ENCODE measurements at regions not wholly inside any gene's neighbourhood (a gene's known extent, or its start where the extent isn't known, plus 50 kb on each side); places are given as distances from the start of the nearest gene placed in this dataset.

DNA sequence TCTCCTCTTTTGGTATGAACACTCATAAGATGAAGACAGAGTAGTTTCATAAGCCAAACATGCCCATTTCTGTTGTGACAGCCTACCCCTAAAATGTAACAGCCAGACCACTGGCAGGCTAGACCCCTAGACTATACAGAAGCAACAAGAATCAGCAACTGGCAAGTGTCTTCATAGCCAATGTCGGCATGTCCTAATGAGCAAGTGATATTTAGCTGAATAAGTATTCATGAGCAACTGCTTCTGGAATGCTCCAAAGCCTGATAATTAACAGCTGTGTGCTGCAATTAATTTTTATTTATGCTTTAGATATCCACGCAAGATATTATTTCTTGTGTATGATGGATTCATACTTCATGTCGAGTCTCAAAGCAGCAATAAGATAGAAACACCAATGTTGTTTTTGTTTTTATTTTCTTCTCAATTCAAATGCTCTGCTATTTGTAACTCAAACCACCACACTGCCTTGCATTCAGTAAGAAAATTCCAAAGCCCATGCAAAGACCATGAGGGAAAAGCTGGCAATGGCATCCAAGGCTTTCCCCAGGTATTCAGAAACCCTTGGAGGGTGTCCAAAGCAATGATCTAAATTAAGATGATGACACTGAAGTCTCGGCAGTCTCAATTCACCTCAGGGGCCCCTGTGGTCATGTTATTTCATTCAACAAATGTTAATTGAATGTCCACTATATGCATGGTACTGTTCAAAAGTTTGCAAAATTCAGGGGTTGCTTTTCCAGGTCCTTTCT, 167.7 kb upstream of the NECTIN3 start:
- ChIA-PET POLR2A (no interaction called here), CTCF (ENCODE audit: low intra/inter-chr PET ratio) (no interaction called here)
- H3K79me2 ChIP-seq (ENCODE audit: control insufficient read depth, insufficient read depth, low read length), result no peaks in the 10 kb centered on the region
- no peaks in the 10 kb centered on the region for H3K9me3 ChIP-seq (replicated peaks; ENCODE audit: control insufficient read depth, insufficient read depth, low read depth, low read length)
- FAIRE-seq (no peak), DNase-seq (ENCODE audit: extremely low read depth in 1 of 4, low spot score in 3 of 4) (no peak), ATAC-seq (no peak)
- no peak overlapping the region for H3K27ac ChIP-seq (ENCODE audit: extremely low read depth, low read depth, low read length)
- H3K9ac ChIP-seq (ENCODE audit: insufficient read depth in 1 of 2, low read depth in 2 of 2, low read length in 2 of 2), result no peak overlapping the region
- 0% methylated on average over 4 of the region's 4 CpGs for WGBS (ENCODE audit: insufficient coverage, low coverage, missing lambda C conversion rate)
- H3K4me3 ChIP-seq, result no peak overlapping the region
- in situ Hi-C loops (cut with MboI), result no loop called here
- no peak overlapping the region for H2AFZ ChIP-seq (ENCODE audit: low read depth, low read length)
- no TSS peak for BruUV-seq (replicated peaks)
- H3K4me1 ChIP-seq (replicated peaks in 1 of 2; ENCODE audit: control insufficient read depth in 2 of 2, insufficient read depth in 2 of 2, low read length in 2 of 2), result no peaks in the 10 kb centered on the region
- no peaks in the 10 kb centered on the region for H3K9me1 ChIP-seq (ENCODE audit: control insufficient read depth, insufficient read depth, low read length)
- intact Hi-C loops (cut with micrococcal nuclease), result no loop called here
- H3K36me3 ChIP-seq (ENCODE audit: control insufficient read depth, insufficient read depth, low read length), result no peaks in the 10 kb centered on the region
- H3K4me2 ChIP-seq (ENCODE audit: insufficient read depth, low read length), result no peak overlapping the region
- H4K20me1 ChIP-seq (replicated peaks; ENCODE audit: control insufficient read depth, insufficient read depth, low read length), result no peaks in the 10 kb centered on the region
- H3K27me3 ChIP-seq (ENCODE audit: control insufficient read depth in 2 of 2, insufficient read depth in 2 of 2, low read length in 2 of 2), result no peaks in the 10 kb centered on the region
- TF ChIP-seq, protein P1, sequence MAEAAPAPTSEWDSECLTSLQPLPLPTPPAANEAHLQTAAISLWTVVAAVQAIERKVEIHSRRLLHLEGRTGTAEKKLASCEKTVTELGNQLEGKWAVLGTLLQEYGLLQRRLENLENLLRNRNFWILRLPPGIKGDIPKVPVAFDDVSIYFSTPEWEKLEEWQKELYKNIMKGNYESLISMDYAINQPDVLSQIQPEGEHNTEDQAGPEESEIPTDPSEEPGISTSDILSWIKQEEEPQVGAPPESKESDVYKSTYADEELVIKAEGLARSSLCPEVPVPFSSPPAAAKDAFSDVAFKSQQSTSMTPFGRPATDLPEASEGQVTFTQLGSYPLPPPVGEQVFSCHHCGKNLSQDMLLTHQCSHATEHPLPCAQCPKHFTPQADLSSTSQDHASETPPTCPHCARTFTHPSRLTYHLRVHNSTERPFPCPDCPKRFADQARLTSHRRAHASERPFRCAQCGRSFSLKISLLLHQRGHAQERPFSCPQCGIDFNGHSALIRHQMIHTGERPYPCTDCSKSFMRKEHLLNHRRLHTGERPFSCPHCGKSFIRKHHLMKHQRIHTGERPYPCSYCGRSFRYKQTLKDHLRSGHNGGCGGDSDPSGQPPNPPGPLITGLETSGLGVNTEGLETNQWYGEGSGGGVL (CRISPR knock-in tag; IDR thresholded peaks at IDR 0.05), result no peak
- TF ChIP-seq ZNF79 (CRISPR knock-in tag; IDR thresholded peaks at IDR 0.05; ENCODE audit: low read depth) (no peak), MED1 (CRISPR knock-in tag; IDR thresholded peaks at IDR 0.05; ENCODE audit: borderline replicate concordance) (no peak), ZNF121 (CRISPR knock-in tag; conservative IDR thresholded peaks at IDR 0.05) (no peak), BRF1 (IDR thresholded peaks at IDR 0.05; ENCODE audit: borderline replicate concordance, extremely low read depth, insufficient read length) (no peak), SMARCB1 (IDR thresholded peaks at IDR 0.05; ENCODE audit: insufficient read length, low read depth) (no peak), KLF16 (IDR thresholded peaks at IDR 0.05) (no peak), TCF7 (IDR thresholded peaks at IDR 0.05; ENCODE audit: borderline replicate concordance) (no peak), MYC (IDR thresholded peaks at IDR 0.05; ENCODE audit: low read depth, low read length) (no peak), MYC (CRISPR knock-in tag; IDR thresholded peaks at IDR 0.05; ENCODE audit: borderline replicate concordance, low read depth) (no peak), CREM (IDR thresholded peaks at IDR 0.05; ENCODE audit: low read depth) (no peak)
- TF ChIP-seq, protein P2, sequence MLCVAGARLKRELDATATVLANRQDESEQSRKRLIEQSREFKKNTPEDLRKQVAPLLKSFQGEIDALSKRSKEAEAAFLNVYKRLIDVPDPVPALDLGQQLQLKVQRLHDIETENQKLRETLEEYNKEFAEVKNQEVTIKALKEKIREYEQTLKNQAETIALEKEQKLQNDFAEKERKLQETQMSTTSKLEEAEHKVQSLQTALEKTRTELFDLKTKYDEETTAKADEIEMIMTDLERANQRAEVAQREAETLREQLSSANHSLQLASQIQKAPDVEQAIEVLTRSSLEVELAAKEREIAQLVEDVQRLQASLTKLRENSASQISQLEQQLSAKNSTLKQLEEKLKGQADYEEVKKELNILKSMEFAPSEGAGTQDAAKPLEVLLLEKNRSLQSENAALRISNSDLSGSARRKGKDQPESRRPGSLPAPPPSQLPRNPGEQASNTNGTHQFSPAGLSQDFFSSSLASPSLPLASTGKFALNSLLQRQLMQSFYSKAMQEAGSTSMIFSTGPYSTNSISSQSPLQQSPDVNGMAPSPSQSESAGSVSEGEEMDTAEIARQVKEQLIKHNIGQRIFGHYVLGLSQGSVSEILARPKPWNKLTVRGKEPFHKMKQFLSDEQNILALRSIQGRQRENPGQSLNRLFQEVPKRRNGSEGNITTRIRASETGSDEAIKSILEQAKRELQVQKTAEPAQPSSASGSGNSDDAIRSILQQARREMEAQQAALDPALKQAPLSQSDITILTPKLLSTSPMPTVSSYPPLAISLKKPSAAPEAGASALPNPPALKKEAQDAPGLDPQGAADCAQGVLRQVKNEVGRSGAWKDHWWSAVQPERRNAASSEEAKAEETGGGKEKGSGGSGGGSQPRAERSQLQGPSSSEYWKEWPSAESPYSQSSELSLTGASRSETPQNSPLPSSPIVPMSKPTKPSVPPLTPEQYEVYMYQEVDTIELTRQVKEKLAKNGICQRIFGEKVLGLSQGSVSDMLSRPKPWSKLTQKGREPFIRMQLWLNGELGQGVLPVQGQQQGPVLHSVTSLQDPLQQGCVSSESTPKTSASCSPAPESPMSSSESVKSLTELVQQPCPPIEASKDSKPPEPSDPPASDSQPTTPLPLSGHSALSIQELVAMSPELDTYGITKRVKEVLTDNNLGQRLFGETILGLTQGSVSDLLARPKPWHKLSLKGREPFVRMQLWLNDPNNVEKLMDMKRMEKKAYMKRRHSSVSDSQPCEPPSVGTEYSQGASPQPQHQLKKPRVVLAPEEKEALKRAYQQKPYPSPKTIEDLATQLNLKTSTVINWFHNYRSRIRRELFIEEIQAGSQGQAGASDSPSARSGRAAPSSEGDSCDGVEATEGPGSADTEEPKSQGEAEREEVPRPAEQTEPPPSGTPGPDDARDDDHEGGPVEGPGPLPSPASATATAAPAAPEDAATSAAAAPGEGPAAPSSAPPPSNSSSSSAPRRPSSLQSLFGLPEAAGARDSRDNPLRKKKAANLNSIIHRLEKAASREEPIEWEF (CRISPR knock-in tag; IDR thresholded peaks at IDR 0.05), result no peak
- TF ChIP-seq, protein P3, sequence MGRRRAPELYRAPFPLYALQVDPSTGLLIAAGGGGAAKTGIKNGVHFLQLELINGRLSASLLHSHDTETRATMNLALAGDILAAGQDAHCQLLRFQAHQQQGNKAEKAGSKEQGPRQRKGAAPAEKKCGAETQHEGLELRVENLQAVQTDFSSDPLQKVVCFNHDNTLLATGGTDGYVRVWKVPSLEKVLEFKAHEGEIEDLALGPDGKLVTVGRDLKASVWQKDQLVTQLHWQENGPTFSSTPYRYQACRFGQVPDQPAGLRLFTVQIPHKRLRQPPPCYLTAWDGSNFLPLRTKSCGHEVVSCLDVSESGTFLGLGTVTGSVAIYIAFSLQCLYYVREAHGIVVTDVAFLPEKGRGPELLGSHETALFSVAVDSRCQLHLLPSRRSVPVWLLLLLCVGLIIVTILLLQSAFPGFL (CRISPR knock-in tag; IDR thresholded peaks at IDR 0.05), result no peak
- TF ChIP-seq, protein P4, sequence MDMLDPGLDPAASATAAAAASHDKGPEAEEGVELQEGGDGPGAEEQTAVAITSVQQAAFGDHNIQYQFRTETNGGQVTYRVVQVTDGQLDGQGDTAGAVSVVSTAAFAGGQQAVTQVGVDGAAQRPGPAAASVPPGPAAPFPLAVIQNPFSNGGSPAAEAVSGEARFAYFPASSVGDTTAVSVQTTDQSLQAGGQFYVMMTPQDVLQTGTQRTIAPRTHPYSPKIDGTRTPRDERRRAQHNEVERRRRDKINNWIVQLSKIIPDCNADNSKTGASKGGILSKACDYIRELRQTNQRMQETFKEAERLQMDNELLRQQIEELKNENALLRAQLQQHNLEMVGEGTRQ (CRISPR knock-in tag; IDR thresholded peaks at IDR 0.05), result no peak

All from K562 (cell line).